GM12878 (cell line): ENCODE measurements at regions not wholly inside any gene's neighbourhood (a gene's known extent, or its start where the extent isn't known, plus 50 kb on each side); places are given as distances from the start of the nearest gene placed in this dataset.

ENCODE experiments used
- CTCF ChIP-seq, 3 experiments: IDR thresholded peaks in 2 of 3; conservative IDR thresholded peaks in 1 of 3; 2 replicates each; pipeline ENCODE4 v1.5.1; 2011; ENCODE audit warnings: low read depth in 3 of 3, low read length in 3 of 3, mild to moderate bottlenecking in 3 of 3, control low read depth in 2 of 3, moderate library complexity in 2 of 3, inconsistent platforms in 1 of 3, mixed read lengths in 1 of 3; ENCODE audit not compliant: control insufficient read depth in 2 of 3, insufficient read depth in 1 of 3; ENCODE audit errors: extremely low read depth in 1 of 3
- EGR1 ChIP-seq, 2 experiments: IDR thresholded peaks; 1 replicate in 1 of 2; 2 replicates in 1 of 2; pipeline ENCODE4 v1.6.1; 2011 to 2012; ENCODE audit warnings: low read depth in 2 of 2, low read length in 2 of 2, borderline replicate concordance in 1 of 2, mild to moderate bottlenecking in 1 of 2, moderate library complexity in 1 of 2
- NR2C2 ChIP-seq: IDR thresholded peaks from 2 replicates; pipeline ENCODE4 v1.6.1; 2011; ENCODE audit warnings: borderline replicate concordance, low read depth; ENCODE audit not compliant: control insufficient read depth, insufficient read length
- SP1 ChIP-seq: IDR thresholded peaks from one replicate; pipeline ENCODE4 v1.6.1; 2011; ENCODE audit warnings: low read depth, low read length
- STAT1 ChIP-seq: fragments of 450-650 bp; conservative IDR thresholded peaks from 2 replicates; pipeline ENCODE4 v1.6.1; 2014; ENCODE audit warnings: antibody characterized with exemption, mild to moderate bottlenecking

- TF ChIP-seq EGR1 (IDR thresholded peaks at IDR 0.05; ENCODE audit: borderline replicate concordance in 1 of 2, low read depth in 2 of 2, low read length in 2 of 2) (no peak), STAT1 (no peak), SP1 (no peak), NR2C2 (no peak), CTCF (IDR thresholded peaks at IDR 0.05 in 2 of 3, conservative IDR thresholded peaks at IDR 0.05 in 1 of 3; ENCODE audit: control insufficient read depth in 2 of 3, extremely low read depth in 1 of 3, insufficient read depth in 1 of 3, low read depth in 3 of 3, low read length in 3 of 3) (no peak)
Measured at GRCh38 chr5:120738568-120738967, 274.5 kb downstream of the PRR16 start.
